IMR-90 (cell line): ENCODE measurements at regions not wholly inside any gene's neighbourhood (a gene's known extent, or its start where the extent isn't known, plus 50 kb on each side); places are given as distances from the start of the nearest gene placed in this dataset.

Experiments used
- ATAC-seq: fragments of 200-7000 bp; cut with Tn5 transposase; 2 replicates; pipeline ENCODE4 v1.9.1; 2020; ENCODE audit warnings: low read depth, mild to moderate bottlenecking, moderate library complexity
- BruUV-seq: library from RNA; stranded (reverse); fragments of 400-500 nt; replicated peaks from 2 replicates; lab custom pipeline; 2021; lab: Mats Ljungman, UMichigan
- CTCF ChIA-PET: fragments of 300-600 bp; formaldehyde crosslinking; extraction: SDS; loops from one replicate; lab custom pipeline; 2021; ENCODE audit warnings: antibody characterized with exemption; lab: Yijun Ruan, JAX
- POLR2A ChIA-PET: fragments of 300-600 bp; sonication (Branson Sonifier 250); formaldehyde crosslinking; loops from one replicate; lab custom pipeline; 2022; ENCODE audit warnings: antibody characterized with exemption; ENCODE audit not compliant: unreplicated experiment; lab: Charles Lee
- DNase-seq: peaks from one replicate; pipeline ENCODE4 v3.0.0; 2013
- H2AFZ ChIP-seq: replicated peaks from 2 replicates; pipeline ENCODE3; 2013; ENCODE audit warnings: low read length, mild to moderate bottlenecking; ENCODE audit not compliant: poor library complexity
- H2AK5ac ChIP-seq: 2 replicates; pipeline ENCODE4 v1.6.1; 2013; ENCODE audit warnings: low read depth, low read length, inconsistent platforms
- H2AK9ac ChIP-seq: replicated peaks from 2 replicates; pipeline ENCODE3; 2013; ENCODE audit warnings: mild to moderate bottlenecking, low read depth, low read length, moderate library complexity; ENCODE audit not compliant: poor library complexity
- H2BK120ac ChIP-seq: 2 replicates; pipeline ENCODE4 v1.6.1; 2013; ENCODE audit warnings: low read depth, low read length, inconsistent platforms
- H2BK15ac ChIP-seq: 3 replicates; pipeline ENCODE4 v1.6.1; 2013; ENCODE audit warnings: low read depth, low read length, inconsistent platforms
- H2BK20ac ChIP-seq: 2 replicates; pipeline ENCODE4 v1.6.1; 2013; ENCODE audit warnings: low read depth, mild to moderate bottlenecking, inconsistent platforms, low read length, moderate library complexity
- H2BK5ac ChIP-seq: 2 replicates; pipeline ENCODE4 v1.6.1; 2013; ENCODE audit warnings: mild to moderate bottlenecking, low read depth, low read length, inconsistent platforms; ENCODE audit not compliant: poor library complexity, severe bottlenecking
- H3K14ac ChIP-seq: replicated peaks from 2 replicates; pipeline ENCODE4 v1.6.1; 2013; ENCODE audit warnings: low read depth, low read length, inconsistent platforms
- H3K18ac ChIP-seq: 2 replicates; pipeline ENCODE4 v1.6.1; 2013; ENCODE audit warnings: low read depth, low read length, control low read depth
- H3K23ac ChIP-seq: 2 replicates; pipeline ENCODE4 v1.6.1; 2013; ENCODE audit warnings: low read depth, low read length, inconsistent platforms
- H3K27ac ChIP-seq: 2 replicates; pipeline ENCODE4 v1.5.1; 2013; ENCODE audit warnings: mild to moderate bottlenecking, control low read depth, low read length; ENCODE audit not compliant: insufficient read depth
- H3K27me3 ChIP-seq: 2 replicates; pipeline ENCODE4 v1.6.1; 2013; ENCODE audit warnings: low read length; ENCODE audit not compliant: control insufficient read depth, insufficient read depth
- H3K36me3 ChIP-seq: 2 replicates; pipeline ENCODE4 v1.6.1; 2013; ENCODE audit warnings: low read length, mixed read lengths; ENCODE audit not compliant: control insufficient read depth, insufficient read depth
- H3K4ac ChIP-seq: 2 replicates; pipeline ENCODE4 v1.6.1; 2013; ENCODE audit warnings: low read depth, low read length, inconsistent platforms
- H3K4me1 ChIP-seq: 2 replicates; pipeline ENCODE4 v1.6.1; 2013; ENCODE audit warnings: low read length, mixed read lengths; ENCODE audit not compliant: control insufficient read depth, insufficient read depth
- H3K4me2 ChIP-seq: 2 replicates; pipeline ENCODE4 v1.6.1; 2013; ENCODE audit warnings: low read depth, mild to moderate bottlenecking, control low read depth, low read length, moderate library complexity
- H3K4me3 ChIP-seq: 2 replicates; pipeline ENCODE4 v1.5.1; 2013; ENCODE audit warnings: low read depth, mild to moderate bottlenecking, control low read depth, low read length, moderate library complexity; ENCODE audit not compliant: insufficient read depth
- H3K56ac ChIP-seq: 2 replicates; pipeline ENCODE4 v1.6.1; 2013; ENCODE audit warnings: low read length, inconsistent platforms; ENCODE audit not compliant: insufficient read depth; ENCODE audit errors: extremely low read depth
- H3K79me1 ChIP-seq, 2 experiments: 2 replicates each; pipeline ENCODE4 v1.6.1; 2013; ENCODE audit warnings: low read length in 2 of 2, inconsistent platforms in 1 of 2, low read depth in 1 of 2
- H3K9ac ChIP-seq: 2 replicates; pipeline ENCODE4 v1.6.1; 2013; ENCODE audit warnings: low read depth, low read length, control low read depth
- H3K9me1 ChIP-seq: 2 replicates; pipeline ENCODE4 v1.6.1; 2013; ENCODE audit warnings: low read length, inconsistent platforms; ENCODE audit not compliant: insufficient read depth
- H3K9me3 ChIP-seq: 2 replicates; pipeline ENCODE4 v1.6.1; 2013; ENCODE audit warnings: low read length; ENCODE audit not compliant: control insufficient read depth, insufficient read depth
- H4K20me1 ChIP-seq: 2 replicates; pipeline ENCODE4 v1.6.1; 2013; ENCODE audit warnings: low read length, inconsistent platforms; ENCODE audit not compliant: insufficient read depth
- H4K5ac ChIP-seq: 2 replicates; pipeline ENCODE4 v1.6.1; 2013; ENCODE audit warnings: mild to moderate bottlenecking, low read depth, low read length, control low read depth
- H4K8ac ChIP-seq, 2 experiments: 2 replicates each; pipeline ENCODE4 v1.6.1; 2013; ENCODE audit warnings: low read depth in 2 of 2, low read length in 2 of 2, control low read depth in 1 of 2, inconsistent platforms in 1 of 2
- H4K91ac ChIP-seq: 2 replicates; pipeline ENCODE4 v1.6.1; 2013; ENCODE audit warnings: low read depth, low read length, inconsistent platforms; ENCODE audit not compliant: insufficient read depth
- BHLHE40 ChIP-seq: fragments of 150-350 bp; IDR thresholded peaks from 2 replicates; pipeline ENCODE4 v1.6.1; 2016; ENCODE audit warnings: mild to moderate bottlenecking, low read depth, low read length
- CEBPB ChIP-seq: IDR thresholded peaks from 2 replicates; pipeline ENCODE4 v1.6.1; 2012; ENCODE audit warnings: low read depth, low read length, improper control_type of control experiment
- CHD1 ChIP-seq: IDR thresholded peaks from 2 replicates; pipeline ENCODE4 v1.6.1; 2012; ENCODE audit warnings: low read depth, low read length, improper control_type of control experiment
- CTCF ChIP-seq: conservative IDR thresholded peaks from 2 replicates; pipeline ENCODE4 v1.5.1; 2012; ENCODE audit warnings: mild to moderate bottlenecking, low read depth, low read length, improper control_type of control experiment
- FOS ChIP-seq: fragments of 150-350 bp; IDR thresholded peaks from 2 replicates; pipeline ENCODE4 v1.6.1; 2016; ENCODE audit warnings: low read depth, low read length
- MXI1 ChIP-seq: IDR thresholded peaks from 2 replicates; pipeline ENCODE4 v1.6.1; 2012; ENCODE audit warnings: low read depth, mild to moderate bottlenecking, low read length, moderate library complexity, borderline replicate concordance
- POLR2A ChIP-seq: IDR thresholded peaks from 2 replicates; pipeline ENCODE4 v1.6.1; 2012; ENCODE audit warnings: mild to moderate bottlenecking, low read depth, low read length
- RAD21 ChIP-seq: IDR thresholded peaks from 2 replicates; pipeline ENCODE4 v1.6.1; 2012; ENCODE audit warnings: low read length, improper control_type of control experiment
- SMC3 ChIP-seq: fragments of 150-350 bp; IDR thresholded peaks from 2 replicates; pipeline ENCODE4 v1.6.1; 2016; ENCODE audit warnings: low read depth, mild to moderate bottlenecking, antibody characterized with exemption, low read length, moderate library complexity
- WGBS, 2 experiments: methylation state at CpG; one replicate each; pipeline versions ENCODE4 v1.1.5 to v1.1.7; 2013; ENCODE audit warnings: missing lambda C conversion rate in 2 of 2; ENCODE audit not compliant: insufficient read length in 1 of 2; ENCODE audit errors: extremely low coverage in 2 of 2; 5-methylcytosine and 5-hydroxymethylcytosine counted together
- dilution Hi-C: fragments of 300-500 bp; cut with HindIII; formaldehyde crosslinking; loops from one replicate; pipeline ENCODE4 v1.14.3; 2018; ENCODE audit warnings: low sequenced_read_pairs; ENCODE audit not compliant: unreplicated experiment
- in situ Hi-C: fragments of 300-500 bp; cut with MboI; formaldehyde crosslinking; loops from 3 replicates; pipeline ENCODE4 v1.14.3; 2019; ENCODE audit warnings: low sequenced_read_pairs, inconsistent platforms, mixed read lengths
- intact Hi-C: fragments of 100-400 bp; cut with micrococcal nuclease; formaldehyde crosslinking; loops from 2 replicates; pipeline ENCODE4 v1.10.0; 2022

GRCh38 chr17:14871921-14872320 lies 393.2 kb downstream of the PMP22 start:
- Histone ChIP-seq H3K4me1 (peaks cover 2% of the 10 kb centered on the region; the same call in 1 of the 2 replicates), H2BK120ac (peak overlapping the region; percentile 44; the same call in 1 of the 2 replicates), H3K56ac (no peak overlapping the region), H3K4me3 (no peak overlapping the region), H3K27ac (no peak overlapping the region), H3K4me2 (no peak overlapping the region), H4K20me1 (no peaks in the 10 kb centered on the region), H3K9me1 (no peaks in the 10 kb centered on the region), H2BK15ac (peak overlapping the region; percentile 40; the same call in 1 of the 3 replicates), H3K4ac (no peak overlapping the region), H2AK5ac (no peak overlapping the region; the same call in 1 of the 2 replicates), H3K9ac (no peak overlapping the region), H2AK9ac (no peak overlapping the region), H4K5ac (no peak overlapping the region), H3K18ac (no peak overlapping the region), H2AFZ (no peak overlapping the region), H3K36me3 (no peaks in the 10 kb centered on the region), H2BK5ac (no peak overlapping the region), H4K91ac (peak overlapping the region; percentile 41; the same call in 1 of the 2 replicates), H3K79me1 (no peaks in the 10 kb centered on the region), H3K27me3 (no peaks in the 10 kb centered on the region), H4K8ac (no peak overlapping the region; a peak in 1 of 4 replicates), H3K14ac (no peak overlapping the region), H2BK20ac (no peak overlapping the region), H3K9me3 (no peaks in the 10 kb centered on the region), H3K23ac (no peak overlapping the region)
- TF ChIP-seq FOS (peak; percentile 64; the same call in 1 of the 2 replicates), CTCF (no peak), CHD1 (no peak), SMC3 (no peak), CEBPB (peak; percentile 83), BHLHE40 (no peak), RAD21 (no peak), POLR2A (no peak), MXI1 (no peak)
- POLR2A ChIA-PET = interaction anchor here (0.5 kb wide), 1 partner anchor 394 kb away, joined by 3 read pairs; no protein-coding TSS in a partner anchor
- WGBS, 2 experiments = no CpG with 5 or more reads among the region's 2 CpGs
- dilution Hi-C loops = no loop called here
- BruUV-seq = no TSS peak
- in situ Hi-C loops = no loop called here
- peak; percentile 69 for DNase-seq
- ATAC-seq = peak; percentile 60
- CTCF ChIA-PET = interaction anchor here (0.6 kb wide), 1 partner anchor 156 kb away, joined by 9 read pairs; no protein-coding TSS in a partner anchor
- intact Hi-C loops = loop anchor here (1.0 kb wide), 1 partner anchor 9 kb away; no protein-coding TSS in a partner anchor
